NB4 (cell line): ENCODE measurements at regions not wholly inside any gene's neighbourhood (a gene's known extent, or its start where the extent isn't known, plus 50 kb on each side); places are given as distances from the start of the nearest gene placed in this dataset.

Source experiments
- DNase-seq: peaks from one replicate; pipeline ENCODE4 v3.0.0; 2010; ENCODE audit warnings: low read depth
- H3K4me3 ChIP-seq: one replicate; pipeline ENCODE4 v1.5.1; 2011; ENCODE audit warnings: mild to moderate bottlenecking, low read depth, low read length, moderate library complexity
- CTCF ChIP-seq: IDR thresholded peaks from one replicate; pipeline ENCODE4 v1.5.1; 2012; ENCODE audit warnings: low read depth, low read length
- MAX ChIP-seq: IDR thresholded peaks from 2 replicates; pipeline ENCODE4 v1.6.1; 2011; ENCODE audit warnings: low read depth, low read length
- MYC ChIP-seq: IDR thresholded peaks from 2 replicates; pipeline ENCODE4 v1.6.1; 2011; ENCODE audit warnings: low read depth, low read length
- POLR2A ChIP-seq: IDR thresholded peaks from 2 replicates; pipeline ENCODE4 v1.6.1; 2011; ENCODE audit warnings: mild to moderate bottlenecking; ENCODE audit not compliant: insufficient read length; ENCODE audit errors: extremely low read depth

- no peak overlapping the region for H3K4me3 ChIP-seq
- no peak for DNase-seq
- TF ChIP-seq POLR2A, result no peak
- no peak for TF ChIP-seq MYC
- no peak for TF ChIP-seq CTCF
- TF ChIP-seq MAX, result no peak
Observed at GRCh38 chrX:39313146-39313545, 511.9 kb downstream of the MID1IP1 start.

- TF ChIP-seq MYC (no peak), CTCF (no peak)
- H3K4me3 ChIP-seq, result no peak overlapping the region
- no peak for DNase-seq
Observed at GRCh38 chrX:39318506-39319343, 517.5 kb downstream of the MID1IP1 start.

GRCh38 chrX:39320165-39320564, 518.9 kb downstream of the MID1IP1 start:
- no peak overlapping the region for H3K4me3 ChIP-seq
- DNase-seq, result no peak
- TF ChIP-seq CTCF (no peak), POLR2A (no peak), MAX (no peak), MYC (no peak)

- TF ChIP-seq POLR2A, result no peak
- no peak for TF ChIP-seq CTCF
- no peak for TF ChIP-seq MAX
- TF ChIP-seq MYC, result no peak
- H3K4me3 ChIP-seq, result no peak overlapping the region
Observed at GRCh38 chrX:39322496-39322895, 521.2 kb downstream of the MID1IP1 start.

GRCh38 chrX:39324233-39324930, 523.1 kb downstream of the MID1IP1 start:
- no peak for DNase-seq
- TF ChIP-seq CTCF, result no peak
- no peak for TF ChIP-seq MYC
- TF ChIP-seq POLR2A, result no peak
- no peak for TF ChIP-seq MAX
- H3K4me3 ChIP-seq, result no peak overlapping the region

More at GRCh38 chrX:39322496-39322895, 521.2 kb downstream of the MID1IP1 start:
- no peak for DNase-seq
